ENCODE measurements at regions not wholly inside any gene's neighbourhood (a gene's known extent, or its start where the extent isn't known, plus 50 kb on each side); places are given as distances from the start of the nearest gene placed in this dataset.

GRCh38 chr12:77736219-77736965, 94.3 kb upstream of the NAV3 start:
- TF ChIP-seq EZH2 (IDR thresholded peaks at IDR 0.05; ENCODE audit: low read depth): no peak
- TF ChIP-seq, protein P1, sequence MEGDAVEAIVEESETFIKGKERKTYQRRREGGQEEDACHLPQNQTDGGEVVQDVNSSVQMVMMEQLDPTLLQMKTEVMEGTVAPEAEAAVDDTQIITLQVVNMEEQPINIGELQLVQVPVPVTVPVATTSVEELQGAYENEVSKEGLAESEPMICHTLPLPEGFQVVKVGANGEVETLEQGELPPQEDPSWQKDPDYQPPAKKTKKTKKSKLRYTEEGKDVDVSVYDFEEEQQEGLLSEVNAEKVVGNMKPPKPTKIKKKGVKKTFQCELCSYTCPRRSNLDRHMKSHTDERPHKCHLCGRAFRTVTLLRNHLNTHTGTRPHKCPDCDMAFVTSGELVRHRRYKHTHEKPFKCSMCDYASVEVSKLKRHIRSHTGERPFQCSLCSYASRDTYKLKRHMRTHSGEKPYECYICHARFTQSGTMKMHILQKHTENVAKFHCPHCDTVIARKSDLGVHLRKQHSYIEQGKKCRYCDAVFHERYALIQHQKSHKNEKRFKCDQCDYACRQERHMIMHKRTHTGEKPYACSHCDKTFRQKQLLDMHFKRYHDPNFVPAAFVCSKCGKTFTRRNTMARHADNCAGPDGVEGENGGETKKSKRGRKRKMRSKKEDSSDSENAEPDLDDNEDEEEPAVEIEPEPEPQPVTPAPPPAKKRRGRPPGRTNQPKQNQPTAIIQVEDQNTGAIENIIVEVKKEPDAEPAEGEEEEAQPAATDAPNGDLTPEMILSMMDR (conservative IDR thresholded peaks at IDR 0.05): no peak
